ENCODE measurements at regions not wholly inside any gene's neighbourhood (a gene's known extent, or its start where the extent isn't known, plus 50 kb on each side); places are given as distances from the start of the nearest gene placed in this dataset.

GRCh38 chr15:39338251-39338650 lies 242.6 kb upstream of the THBS1 start:
- TF ChIP-seq POLR2A (IDR thresholded peaks at IDR 0.05), result no peak
- no peak for TF ChIP-seq CTCF (IDR thresholded peaks at IDR 0.05)
- no peak for TF ChIP-seq EP300 (IDR thresholded peaks at IDR 0.05)
- no peak for TF ChIP-seq POLR2AphosphoS5 (IDR thresholded peaks at IDR 0.05)
- no peaks in the 10 kb centered on the region for H3K9me3 ChIP-seq
- H3K27me3 ChIP-seq, result no peaks in the 10 kb centered on the region
- H3K27ac ChIP-seq, result no peak overlapping the region
- H3K36me3 ChIP-seq, result no peaks in the 10 kb centered on the region
- ATAC-seq (ENCODE audit: low FRiP score in 2 of 2), result no peak
- H3K4me3 ChIP-seq, result no peak overlapping the region
- peaks cover 0 to 7% (median 6%) of the 10 kb centered on the region in 4 donors for H3K4me1 ChIP-seq
- DNase-seq, result no peak
- 69 to 81% methylated on average over 4 of the region's 4 CpGs for WGBS, 2 donors

- TF ChIP-seq POLR2A (IDR thresholded peaks at IDR 0.05) (no peak), CTCF (IDR thresholded peaks at IDR 0.05) (no peak), EP300 (IDR thresholded peaks at IDR 0.05) (no peak), POLR2AphosphoS5 (IDR thresholded peaks at IDR 0.05) (no peak)
- Histone ChIP-seq H3K9me3 (no peaks in the 10 kb centered on the region), H3K4me1 (peaks cover 0 to 5% (median 0%) of the 10 kb centered on the region in 4 donors), H3K4me3 (no peak overlapping the region), H3K36me3 (no peaks in the 10 kb centered on the region), H3K27ac (no peak overlapping the region), H3K27me3 (no peaks in the 10 kb centered on the region)
- ATAC-seq (ENCODE audit: low FRiP score in 2 of 2) (no peak), DNase-seq (peak in 1 of 2 donors; percentile 27)
- 82 to 85% methylated on average over 13 of the region's 13 CpGs for WGBS, 2 donors
These were observed 239.8 kb upstream of the THBS1 start for GRCh38 chr15:39340903-39341645.

GRCh38 chr15:39344662-39345141 lies 236.2 kb upstream of the THBS1 start:
- H3K27ac ChIP-seq, result no peak overlapping the region
- no peaks in the 10 kb centered on the region for H3K4me1 ChIP-seq
- TF ChIP-seq POLR2AphosphoS5 (IDR thresholded peaks at IDR 0.05) (no peak), EP300 (IDR thresholded peaks at IDR 0.05) (no peak), CTCF (IDR thresholded peaks at IDR 0.05) (no peak), POLR2A (IDR thresholded peaks at IDR 0.05) (no peak)
- no peaks in the 10 kb centered on the region for H3K36me3 ChIP-seq
- no peaks in the 10 kb centered on the region for H3K27me3 ChIP-seq
- no peaks in the 10 kb centered on the region for H3K9me3 ChIP-seq
- H3K4me3 ChIP-seq, result no peak overlapping the region
- ATAC-seq (ENCODE audit: low FRiP score in 2 of 2) (no peak), DNase-seq (no peak)
- WGBS, 2 donors, result 50 to 60% methylated on average over 3 of the region's 3 CpGs

- TF ChIP-seq POLR2A (IDR thresholded peaks at IDR 0.05), result no peak
- TF ChIP-seq POLR2AphosphoS5 (IDR thresholded peaks at IDR 0.05), result no peak
- TF ChIP-seq EP300 (IDR thresholded peaks at IDR 0.05), result no peak
- TF ChIP-seq CTCF (IDR thresholded peaks at IDR 0.05), result no peak
- no peak for DNase-seq
- 48 to 59% methylated on average over 3 of the region's 3 CpGs for WGBS, 2 donors
These were observed 235.7 kb upstream of the THBS1 start for GRCh38 chr15:39345176-39345575.

GRCh38 chr15:39347453-39347852 lies 233.4 kb upstream of the THBS1 start:
- H3K4me1 ChIP-seq, result no peaks in the 10 kb centered on the region
- no peaks in the 10 kb centered on the region for H3K9me3 ChIP-seq
- no peaks in the 10 kb centered on the region for H3K27me3 ChIP-seq
- H3K36me3 ChIP-seq, result no peaks in the 10 kb centered on the region
- H3K4me3 ChIP-seq, result no peak overlapping the region
- 94 to 97% methylated on average over 1 of the region's 1 CpG for WGBS, 2 donors
- ATAC-seq (ENCODE audit: low FRiP score in 2 of 2) (no peak), DNase-seq (no peak)
- H3K27ac ChIP-seq, result no peak overlapping the region
- no peak for TF ChIP-seq EP300 (IDR thresholded peaks at IDR 0.05)
- TF ChIP-seq POLR2AphosphoS5 (IDR thresholded peaks at IDR 0.05), result no peak
- no peak for TF ChIP-seq POLR2A (IDR thresholded peaks at IDR 0.05)
- TF ChIP-seq CTCF (IDR thresholded peaks at IDR 0.05), result no peak

More at GRCh38 chr15:39345176-39345575, 235.7 kb upstream of the THBS1 start:
- Histone ChIP-seq H3K27ac (no peak overlapping the region), H3K36me3 (no peaks in the 10 kb centered on the region), H3K27me3 (no peaks in the 10 kb centered on the region), H3K4me1 (no peaks in the 10 kb centered on the region), H3K4me3 (no peak overlapping the region), H3K9me3 (no peaks in the 10 kb centered on the region)
- ATAC-seq (ENCODE audit: low FRiP score in 2 of 2), result no peak
